ENCODE measurements at regions not wholly inside any gene's neighbourhood (a gene's known extent, or its start where the extent isn't known, plus 50 kb on each side); places are given as distances from the start of the nearest gene placed in this dataset.

DNA sequence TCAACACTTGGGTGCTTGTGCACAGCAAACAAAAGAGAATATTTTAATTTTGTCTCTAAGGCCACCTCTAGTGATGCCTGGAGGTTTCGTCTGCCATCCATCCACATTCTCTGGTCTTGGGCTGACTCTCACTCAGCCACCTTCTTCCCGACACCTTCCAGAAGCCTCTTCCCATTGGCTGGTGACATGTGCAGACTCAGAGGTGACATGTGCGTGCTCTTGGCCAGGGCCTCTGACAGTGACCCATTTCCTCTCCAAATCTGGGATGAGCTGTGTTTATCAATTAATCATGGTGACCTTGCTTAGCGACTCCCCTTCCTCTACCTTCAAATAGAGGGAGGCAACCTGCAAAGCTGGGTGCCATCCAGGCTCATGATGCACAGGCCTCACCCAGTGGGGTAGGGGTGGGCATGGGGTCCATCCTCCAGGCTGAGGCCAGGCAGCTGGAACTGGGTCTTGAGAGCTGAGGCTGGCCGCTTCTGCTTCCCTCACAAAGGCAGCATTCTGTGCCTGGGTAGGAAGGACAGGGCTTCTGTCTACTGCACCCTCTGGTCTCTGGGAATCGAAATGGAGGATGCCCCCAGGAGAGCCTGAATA is 91.8 kb downstream of the DHCR7 start:
- no peak for DNase-seq

DNA sequence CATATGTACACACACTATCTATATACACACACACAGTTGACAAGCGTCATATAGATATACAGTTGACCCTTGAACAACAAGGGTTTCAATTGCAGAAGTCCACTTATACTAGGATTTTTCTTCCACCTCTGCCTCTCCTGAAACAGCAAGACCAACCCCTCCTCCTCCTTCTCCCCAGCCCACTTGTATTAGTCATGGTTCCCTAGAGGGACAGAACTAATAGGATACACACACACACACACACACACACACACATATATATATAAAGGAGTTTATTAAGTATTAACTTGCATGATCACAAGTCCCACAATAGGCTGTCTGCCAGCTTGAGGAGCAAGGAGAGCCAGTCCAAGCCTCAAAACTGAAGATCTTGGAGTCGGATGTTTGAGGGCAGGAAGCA is 92.9 kb downstream of the DHCR7 start:
- peak; percentile 42 for DNase-seq

DNA sequence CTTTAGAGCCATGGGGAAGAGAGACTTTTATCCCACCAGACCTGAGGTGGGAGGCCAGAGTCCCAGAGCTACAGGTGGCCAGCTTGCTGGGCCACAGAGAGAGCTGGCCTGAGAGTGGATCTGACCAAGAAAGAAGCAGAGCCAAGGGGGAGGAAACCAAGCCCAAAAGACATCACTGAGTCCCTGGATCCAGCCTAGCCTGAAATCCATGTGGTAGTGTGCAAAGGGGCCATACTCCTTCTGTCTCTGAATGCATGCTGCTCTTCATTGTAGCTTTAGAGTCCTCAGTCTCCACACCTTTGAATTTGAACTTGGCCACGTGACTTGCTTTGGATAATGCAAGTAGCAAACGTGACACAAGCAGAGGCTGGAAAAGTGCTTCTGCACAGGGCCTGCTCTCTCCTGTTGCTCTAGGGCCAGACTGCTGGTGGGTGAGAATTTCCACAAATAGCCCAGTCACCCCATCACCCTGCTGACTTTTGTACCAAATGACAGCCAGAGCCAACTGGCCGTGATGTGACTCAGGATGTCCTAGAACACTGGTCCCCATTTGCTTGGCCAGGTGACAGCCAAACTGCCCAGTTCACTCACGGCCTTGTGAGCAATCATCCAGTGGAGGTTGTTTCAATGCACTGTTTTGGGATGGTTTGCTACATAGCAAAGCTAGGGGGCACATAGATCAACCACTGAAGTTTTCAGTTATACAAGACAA is 93.6 kb downstream of the DHCR7 start:
- DNase-seq: no peak

DNA sequence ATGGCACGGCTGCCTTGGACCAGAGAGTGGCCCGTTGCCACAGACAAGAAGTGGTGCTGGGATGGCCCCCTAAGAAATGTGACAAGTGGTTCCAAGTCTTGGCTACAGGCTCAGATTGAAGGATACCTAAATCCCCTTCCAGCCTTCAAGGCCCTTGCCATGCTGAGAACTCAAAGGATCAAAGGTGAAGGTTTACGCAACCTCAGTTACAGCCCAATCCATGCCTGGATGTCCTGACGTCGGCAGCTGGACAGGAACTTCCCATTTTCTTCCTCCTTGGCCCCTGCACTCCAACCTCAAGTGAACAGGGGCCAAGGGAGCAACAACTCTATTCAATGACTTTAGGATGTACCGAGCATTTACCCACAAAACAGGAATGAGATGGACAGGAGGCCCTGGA is 95.4 kb downstream of the DHCR7 start:
- DNase-seq: no peak

DNA sequence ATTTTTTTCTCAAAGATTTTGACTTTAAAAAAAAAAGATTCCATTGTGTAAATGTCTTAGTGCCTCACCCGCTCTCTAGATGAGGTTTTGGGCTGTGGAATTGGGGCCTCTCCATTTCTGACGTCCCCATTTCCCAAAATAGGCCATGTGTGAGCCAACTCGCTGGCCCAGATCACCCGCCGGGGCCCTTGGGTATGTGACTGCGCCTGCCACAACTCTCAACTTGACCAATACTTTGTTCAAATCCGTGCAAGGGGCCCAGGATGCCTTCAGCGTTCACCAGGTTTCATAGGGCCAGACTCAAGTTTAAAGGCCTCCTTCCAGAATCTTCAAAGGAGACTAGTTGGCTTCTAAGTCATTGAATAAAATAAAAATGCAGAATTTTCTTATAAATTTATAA is 96.0 kb downstream of the DHCR7 start:
- DNase-seq: no peak

DNA sequence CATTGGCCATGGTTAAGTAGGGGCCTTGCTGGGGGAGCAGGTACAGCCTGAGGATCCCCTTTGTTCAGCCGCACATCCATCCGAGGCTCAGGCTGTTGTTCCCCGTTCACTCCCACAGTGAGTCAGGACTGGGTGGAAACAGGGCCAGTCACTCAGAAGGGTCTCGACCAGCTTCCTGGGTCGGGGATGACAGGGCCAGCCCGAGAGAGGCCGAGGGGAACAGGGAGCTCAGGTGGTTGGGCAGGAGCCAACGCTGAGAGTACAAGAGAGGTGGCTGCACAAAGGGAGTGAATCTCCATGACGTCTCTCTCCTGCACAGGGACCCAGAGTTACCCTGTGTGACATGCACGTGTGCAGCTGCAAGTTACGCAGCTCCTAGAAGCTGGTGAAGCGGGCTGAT is 97.2 kb upstream of the SHANK2 start:
- DNase-seq: no peak

DNA sequence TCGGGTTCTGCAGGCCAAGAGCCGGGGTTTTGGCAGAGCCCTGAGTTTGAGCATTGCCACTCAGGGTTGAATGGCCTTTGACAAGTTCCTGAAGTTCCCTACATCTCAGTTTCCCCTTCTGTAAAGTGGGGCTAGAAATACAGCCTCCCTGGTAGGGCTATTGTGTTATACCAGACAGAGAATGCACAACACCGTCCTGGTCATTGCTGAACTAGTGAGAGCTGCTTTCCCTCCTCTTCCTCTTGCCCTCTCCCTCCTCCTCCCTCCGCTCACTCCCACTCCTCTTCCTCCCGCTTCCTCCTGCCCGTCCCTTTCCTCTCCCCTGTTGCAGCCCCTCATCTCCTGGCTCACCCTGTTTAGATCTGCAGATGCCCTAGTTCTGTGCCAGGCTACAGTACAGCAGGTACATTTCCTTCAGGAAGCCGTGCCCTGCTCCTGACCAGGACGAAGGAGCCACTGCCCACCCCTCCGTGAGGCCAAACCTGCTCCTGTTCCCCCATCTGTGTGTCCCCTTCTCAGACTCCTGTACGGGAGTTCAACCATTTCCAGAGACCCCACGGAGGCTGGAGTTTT is 91.5 kb upstream of the SHANK2 start:
- DNase-seq: no peak

DNA sequence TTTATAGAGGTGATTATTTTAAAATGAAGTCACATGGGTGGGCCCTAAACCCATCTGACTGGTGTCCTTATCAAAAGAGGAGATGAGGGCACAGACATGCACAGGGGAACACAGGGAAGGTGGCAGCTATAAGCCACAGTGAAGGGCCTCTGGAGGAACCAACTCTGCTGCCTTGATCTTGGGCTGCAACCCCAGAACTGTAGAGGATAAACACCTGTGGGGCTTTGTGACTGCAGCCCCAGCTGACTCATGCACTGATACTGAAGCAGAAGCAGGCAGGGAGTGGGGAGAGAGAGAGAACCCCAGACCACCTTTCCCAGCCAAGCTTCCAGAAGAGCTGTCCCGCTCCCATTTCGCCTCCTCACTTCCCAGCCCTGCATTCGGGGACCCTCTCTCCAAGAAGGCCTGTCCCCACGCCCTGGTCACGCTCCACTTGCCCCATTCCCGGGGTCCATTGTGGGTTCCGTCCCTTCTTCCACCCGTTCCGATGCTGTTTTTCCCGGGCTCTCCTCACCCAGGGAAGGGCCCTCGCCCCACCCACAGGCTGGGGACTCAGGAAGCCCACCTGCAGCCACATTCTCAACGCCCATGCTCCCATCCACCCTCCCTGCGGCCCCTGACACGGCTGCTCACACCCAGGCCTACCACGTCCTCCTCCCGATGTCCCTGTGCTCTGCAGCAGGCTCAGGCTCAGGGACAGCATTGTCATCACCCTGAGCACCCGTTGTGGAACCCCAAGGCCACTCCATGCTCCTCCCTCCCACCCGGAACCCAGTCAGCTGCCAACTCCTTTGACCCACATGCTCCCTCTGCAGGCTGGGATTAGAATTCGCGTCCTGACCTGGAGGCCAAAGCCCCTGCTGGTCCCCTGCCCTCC is 90.8 kb upstream of the SHANK2 start:
- DNase-seq: peak; percentile 24

DNA sequence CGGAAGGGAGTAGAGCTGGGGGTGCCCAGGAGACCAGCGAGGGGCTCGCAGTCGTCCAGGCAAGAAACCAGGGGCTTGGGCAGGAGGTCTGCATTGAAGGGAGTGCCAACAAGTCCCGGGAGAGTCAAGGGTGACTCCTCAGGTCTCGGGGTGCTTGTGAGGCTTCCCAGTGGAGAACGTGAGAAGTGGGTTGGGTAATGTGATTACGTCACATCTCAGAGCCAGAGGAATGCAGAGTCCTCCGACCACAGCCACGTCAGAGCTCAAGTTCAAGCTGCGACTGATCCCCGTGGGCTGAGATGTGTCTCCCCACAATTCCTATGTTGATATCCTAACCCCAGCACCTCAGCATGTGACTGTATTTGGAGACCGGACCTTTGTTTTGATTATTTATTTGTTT is 89.7 kb upstream of the SHANK2 start:
- DNase-seq: no peak

DNA sequence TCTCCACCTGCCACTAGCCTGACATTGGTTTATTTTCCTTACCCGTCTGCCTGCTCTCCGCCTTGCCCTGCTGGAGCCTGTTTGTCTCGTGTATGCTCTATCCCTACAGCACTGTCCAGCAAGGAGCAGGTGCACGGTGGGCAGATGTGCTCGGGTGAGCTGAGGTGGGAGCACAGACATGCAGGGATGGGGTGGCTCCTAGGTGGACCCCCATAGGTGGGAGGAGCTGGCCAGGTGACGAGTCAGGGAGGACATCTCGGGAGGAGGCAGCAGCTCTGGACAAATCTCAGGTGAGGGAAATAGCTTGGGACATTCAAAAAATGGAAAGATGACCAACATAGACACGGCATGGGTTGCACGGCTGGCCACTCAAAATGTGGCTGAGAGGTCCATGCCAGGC is 89.2 kb upstream of the SHANK2 start:
- DNase-seq: no peak

DNA sequence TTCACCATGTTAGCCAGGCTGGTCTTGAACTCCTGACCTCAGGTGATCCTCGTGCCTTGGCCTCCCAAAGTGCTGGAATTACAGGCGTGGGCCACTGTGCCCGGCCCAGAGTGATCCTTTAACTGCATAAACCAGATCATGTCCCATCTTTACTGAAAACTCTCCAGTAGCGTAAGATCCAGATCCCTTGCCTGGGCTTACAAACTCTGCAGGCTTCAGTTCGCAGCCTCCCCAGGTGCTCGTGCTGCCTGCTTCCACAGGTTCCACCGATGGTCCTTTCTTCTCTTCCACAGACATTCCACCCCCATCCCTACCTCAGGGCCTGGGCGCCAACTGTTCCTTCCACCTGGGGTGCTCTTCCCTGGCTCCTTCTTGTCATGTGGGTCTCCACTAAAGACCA is 88.8 kb upstream of the SHANK2 start:
- no peak for DNase-seq

DNA sequence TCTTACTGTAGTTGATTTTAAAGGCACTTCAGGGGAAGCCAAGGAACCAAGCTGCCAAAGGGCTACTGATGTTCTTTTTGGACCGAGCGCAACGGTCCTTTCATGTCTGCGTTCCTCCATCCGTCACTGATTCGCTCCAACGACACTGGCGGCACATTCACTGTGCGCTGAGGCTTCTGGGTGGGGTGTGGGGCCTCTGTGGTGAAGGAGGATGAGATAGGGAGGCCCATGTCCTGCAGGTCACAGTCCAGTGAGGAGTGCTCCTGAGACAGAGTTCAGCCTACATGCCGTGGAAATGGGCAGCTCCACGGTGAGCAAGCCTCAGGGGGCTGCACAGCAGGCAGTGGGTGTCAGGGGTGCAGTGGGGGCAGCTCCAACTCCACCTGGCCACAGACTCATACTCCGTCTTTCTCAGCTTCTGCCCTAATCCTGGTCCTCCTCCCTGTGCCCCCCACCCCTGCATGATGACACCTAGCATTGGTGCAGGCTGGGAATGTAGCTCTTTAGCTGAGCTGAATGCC is 87.8 kb upstream of the SHANK2 start:
- DNase-seq: no peak

DNA sequence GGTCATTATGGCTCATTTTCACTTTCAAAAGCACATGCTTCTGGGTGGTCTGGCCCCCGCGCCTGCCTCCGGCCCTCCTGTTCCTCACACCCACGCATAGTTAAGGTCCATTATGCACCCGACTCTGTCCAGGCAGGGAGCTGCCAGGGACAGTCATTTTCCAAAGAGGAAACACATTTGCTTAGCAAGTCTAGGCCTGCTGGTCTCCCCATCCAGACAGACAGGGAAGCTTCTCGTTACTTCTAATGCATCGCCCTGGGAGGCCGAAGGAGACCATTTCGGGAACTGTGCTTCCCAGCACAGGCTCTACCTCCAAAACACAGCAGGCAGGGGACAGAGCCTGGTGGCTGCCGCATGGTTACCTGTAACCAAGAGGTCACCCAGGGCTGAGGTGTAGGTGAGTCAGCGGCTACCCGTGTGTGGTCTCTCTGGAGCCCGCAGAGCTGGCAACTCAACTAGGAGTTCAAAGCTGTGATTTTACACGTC is 87.1 kb upstream of the SHANK2 start:
- no peak for DNase-seq

DNA sequence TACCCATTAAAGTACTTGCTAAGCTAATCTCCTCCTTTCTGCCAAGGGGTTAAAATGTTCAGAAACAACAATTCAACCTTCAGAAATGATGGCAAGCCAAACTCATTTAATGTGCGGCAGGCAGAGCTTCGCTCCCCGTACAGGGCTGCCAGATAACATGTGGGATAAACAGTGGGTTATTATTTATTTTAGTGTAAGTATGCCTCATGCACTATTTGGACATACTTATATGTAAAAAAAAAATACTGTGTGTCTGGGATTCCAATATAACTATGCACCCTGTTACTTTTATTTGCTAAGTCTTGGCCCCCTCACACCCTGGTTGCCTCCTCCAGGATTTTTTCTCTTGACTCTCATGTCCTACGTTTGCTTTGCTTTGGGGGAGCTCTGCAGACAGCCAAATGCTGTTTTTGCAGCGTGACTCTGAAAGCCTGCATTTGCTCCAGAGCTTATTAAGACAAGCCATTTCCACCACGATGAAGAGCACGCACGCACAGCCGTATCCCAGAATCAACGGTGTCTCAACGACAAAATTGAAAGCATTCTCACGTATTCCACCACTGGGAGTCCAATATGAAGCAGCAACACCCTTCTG is 86.5 kb upstream of the SHANK2 start:
- no peak for DNase-seq

DNA sequence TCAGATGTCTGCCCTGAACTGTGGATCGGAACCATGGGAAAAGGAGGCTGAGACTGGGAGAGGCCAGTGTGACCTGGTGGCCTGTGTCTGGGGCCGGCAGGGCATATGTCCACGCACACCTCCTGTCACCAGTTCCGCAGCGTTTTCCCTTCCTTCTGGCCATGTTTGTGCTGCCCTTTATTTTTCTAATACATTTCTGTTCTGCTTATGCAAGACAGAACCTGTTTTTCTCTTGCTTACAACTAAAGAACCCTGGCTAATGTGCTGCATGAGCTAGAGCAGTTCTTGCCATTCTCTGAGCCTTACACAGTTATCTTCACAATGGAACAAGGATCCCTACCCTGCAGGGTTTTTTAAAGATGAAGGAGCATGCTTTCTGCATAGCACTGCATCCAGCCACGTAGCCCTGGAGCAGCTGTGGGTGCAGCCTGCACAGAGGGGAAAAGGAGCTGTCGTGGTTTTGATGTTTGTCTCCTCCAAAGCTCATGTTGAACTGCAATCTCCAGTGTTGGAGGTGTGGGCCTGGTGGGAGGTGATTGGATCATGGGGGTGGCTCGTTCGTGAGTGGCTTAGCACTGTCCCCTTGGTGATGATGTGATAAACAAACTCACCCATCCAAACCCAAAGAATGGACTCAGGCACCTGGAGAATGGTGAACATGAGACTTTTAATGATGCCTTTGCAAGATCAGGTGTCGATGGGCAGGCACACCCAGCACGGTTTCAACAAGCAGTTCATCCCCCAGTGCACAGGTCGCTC is 84.8 kb upstream of the SHANK2 start:
- DNase-seq: no peak

DNA sequence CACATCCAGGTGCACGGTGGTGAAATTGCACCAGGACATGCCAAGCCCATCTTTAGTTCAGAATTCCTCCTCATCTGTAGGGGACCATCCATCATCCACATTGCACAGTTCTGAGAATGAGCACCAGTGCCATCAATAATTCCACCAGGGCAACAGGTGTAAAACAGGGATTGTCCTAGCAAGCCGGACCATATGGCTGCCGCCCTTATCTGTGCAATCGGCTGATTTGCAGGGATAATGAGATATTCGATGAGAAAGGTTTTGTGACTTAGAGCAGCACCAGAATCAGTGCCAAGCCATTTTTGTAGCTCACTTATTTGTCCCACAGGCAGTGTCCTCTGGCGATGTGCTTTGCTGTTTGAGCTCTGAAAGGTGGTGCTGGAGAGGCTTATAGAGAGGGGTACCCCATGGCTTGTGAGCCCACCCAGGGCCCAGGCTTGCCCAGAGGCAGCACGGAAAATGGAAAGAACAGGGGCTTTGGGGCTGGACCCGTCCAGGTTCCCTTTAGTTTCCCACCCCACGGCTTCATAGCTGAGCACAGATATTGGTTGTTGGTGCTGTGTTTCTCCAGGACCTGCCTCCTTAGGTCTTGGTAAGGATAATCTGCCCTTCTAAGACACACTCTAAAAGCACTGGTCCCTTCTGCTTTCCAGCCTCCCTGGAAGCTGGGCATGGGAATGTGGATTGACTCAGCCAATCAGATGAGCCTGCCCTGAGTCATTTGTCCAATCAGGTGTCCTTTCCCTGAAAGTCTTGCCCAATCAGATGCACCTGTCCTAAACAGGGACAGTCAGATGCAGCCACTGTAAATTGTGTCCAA is 84.0 kb upstream of the SHANK2 start:
- no peak for DNase-seq

DNA sequence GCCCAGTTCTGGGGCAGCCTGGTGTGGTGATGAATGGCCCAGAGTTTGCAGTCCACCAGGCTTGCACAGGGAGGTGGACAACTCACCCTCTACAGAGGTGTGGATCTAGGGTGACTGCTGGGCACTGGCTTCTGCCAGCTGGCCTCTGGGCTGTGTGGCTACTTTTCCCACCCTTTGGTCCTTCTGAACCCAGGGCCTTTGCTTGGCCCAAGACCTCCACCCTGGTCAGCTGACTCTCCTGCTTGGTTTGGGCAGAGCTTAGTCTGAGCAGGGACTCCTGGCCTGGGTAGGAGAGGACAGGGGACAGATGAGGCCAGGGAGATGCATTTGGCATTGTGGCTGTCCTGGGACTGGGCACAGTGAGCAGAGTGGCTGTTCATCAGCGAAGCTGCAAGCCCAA is 83.0 kb upstream of the SHANK2 start:
- DNase-seq: no peak

DNA sequence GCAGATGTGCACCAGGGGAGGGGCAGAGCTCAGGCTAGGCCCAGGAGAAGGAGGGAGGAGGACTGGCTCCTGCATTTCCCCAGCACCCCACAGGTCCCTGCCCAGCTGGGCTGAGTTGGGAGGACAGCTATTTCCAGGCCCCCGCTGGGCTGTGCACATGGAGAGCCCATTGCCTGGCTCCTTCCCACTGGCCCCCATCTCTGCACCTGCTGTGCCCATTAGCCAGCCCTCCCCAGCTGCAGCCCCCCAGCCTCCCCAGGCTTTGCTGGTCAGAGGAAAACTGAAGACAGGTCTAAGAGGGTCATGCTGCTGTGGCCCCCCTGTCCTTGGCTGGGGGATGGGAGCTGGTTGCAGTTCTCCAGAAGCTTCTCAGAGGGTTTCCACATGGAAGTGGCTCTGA is 81.8 kb upstream of the SHANK2 start:
- no peak for DNase-seq

DNA sequence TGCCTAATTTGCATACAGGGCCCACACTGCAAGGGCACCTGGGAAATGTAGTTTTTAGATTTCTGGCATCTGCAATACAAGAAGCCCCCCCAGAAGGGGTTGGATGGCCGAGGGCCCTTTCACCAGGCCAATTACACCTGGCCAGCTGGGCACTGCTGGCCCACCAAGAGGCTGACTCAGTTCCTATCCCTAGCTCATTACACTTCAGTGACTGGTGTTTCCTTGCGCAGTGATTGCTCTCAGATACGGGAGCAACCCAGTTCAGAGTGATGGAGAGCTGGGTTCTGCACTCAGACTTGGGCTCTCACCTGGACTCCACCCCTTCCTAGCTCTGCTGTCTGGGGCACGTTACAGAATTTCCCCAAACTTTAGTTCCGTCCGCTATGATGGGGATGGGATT is 81.1 kb upstream of the SHANK2 start:
- DNase-seq: no peak

DNA sequence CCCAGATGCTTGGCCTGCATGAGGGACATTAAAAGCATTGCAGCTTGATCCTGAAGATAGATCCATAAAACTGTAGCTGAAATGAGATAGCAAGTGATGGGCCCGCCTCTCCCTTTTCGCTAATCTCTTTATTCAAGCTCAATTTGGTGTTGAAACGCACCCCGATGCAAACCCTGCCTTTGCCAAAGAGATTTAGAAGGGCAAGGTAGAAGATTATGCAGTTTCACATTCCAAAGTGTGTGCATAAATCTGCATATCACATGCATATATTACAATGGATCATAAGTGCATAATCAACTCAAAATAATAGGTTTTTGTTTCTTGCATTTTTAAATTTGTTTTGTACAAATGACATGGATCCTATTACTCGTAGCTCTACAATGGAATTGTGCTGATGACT is 80.1 kb upstream of the SHANK2 start:
- DNase-seq: no peak

DNA sequence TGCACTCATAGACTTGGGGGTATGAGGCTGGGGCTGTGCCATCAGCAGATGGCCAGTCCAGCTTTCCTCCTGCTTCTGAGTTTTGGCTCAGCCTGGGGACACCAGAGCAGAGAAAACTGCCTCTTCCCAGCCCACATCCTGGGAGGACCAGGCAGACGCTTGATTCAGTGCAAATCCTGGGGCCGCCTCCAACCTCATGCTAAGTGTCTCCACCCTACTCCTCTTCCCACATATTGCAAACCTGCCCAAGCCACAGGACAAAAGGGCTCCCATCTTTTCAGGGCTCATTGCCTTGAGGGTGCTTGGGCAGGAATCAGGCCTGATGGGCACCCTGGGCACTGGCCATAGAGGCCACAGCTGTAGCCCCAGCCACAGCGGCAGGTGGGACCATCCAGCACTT is 79.7 kb upstream of the SHANK2 start:
- DNase-seq: no peak
